Neural cell (in vitro differentiated cells): ENCODE measurements at regions not wholly inside any gene's neighbourhood (a gene's known extent, or its start where the extent isn't known, plus 50 kb on each side); places are given as distances from the start of the nearest gene placed in this dataset.

Source experiments
- H2AFZ ChIP-seq: fragments of 200-600, 300-800 bp; sonication (generic), shearing (Covaris generic); 2 replicates; pipeline ENCODE4 v1.6.0; 2014; ENCODE audit warnings: low read depth, mild to moderate bottlenecking, antibody characterized with exemption, low read length, moderate library complexity
- H3F3A ChIP-seq: fragments of 200-600 bp; shearing (Covaris generic); 2 replicates; pipeline ENCODE4 v1.6.1; 2016; ENCODE audit warnings: mild to moderate bottlenecking, moderate library complexity, mixed read lengths, antibody characterized with exemption, low read length; ENCODE audit not compliant: insufficient read depth, poor library complexity, severe bottlenecking
- H3K27ac ChIP-seq: fragments of 200-600, 300-800 bp; sonication (generic), shearing (Covaris generic); 2 replicates; pipeline ENCODE4 v1.5.1; 2014; ENCODE audit warnings: mild to moderate bottlenecking, low read length, moderate library complexity
- H3K27me3 ChIP-seq: fragments of 300-800, 200-600 bp; sonication (generic), shearing (Covaris generic); 2 replicates; pipeline ENCODE4 v1.6.0; 2014; ENCODE audit warnings: mild to moderate bottlenecking, low read depth, low read length, moderate library complexity; ENCODE audit not compliant: insufficient read depth
- H3K36me3 ChIP-seq: fragments of 300-800, 200-600 bp; sonication (generic), shearing (Covaris generic); 2 replicates; pipeline ENCODE4 v1.5.1; 2014; ENCODE audit warnings: mild to moderate bottlenecking, antibody characterized with exemption, low read length, moderate library complexity; ENCODE audit not compliant: insufficient read depth
- H3K4me2 ChIP-seq: fragments of 300-800, 200-600 bp; sonication (generic), shearing (Covaris generic); 2 replicates; pipeline ENCODE4 v1.6.0; 2014; ENCODE audit warnings: mild to moderate bottlenecking, low read length
- H3K4me3 ChIP-seq: fragments of 300-800, 200-600 bp; sonication (generic), shearing (Covaris generic); 2 replicates; pipeline ENCODE4 v1.5.1; 2014; ENCODE audit warnings: mild to moderate bottlenecking, low read length, moderate library complexity
- H3K79me2 ChIP-seq: fragments of 200-600 bp; shearing (Covaris generic); replicated peaks from 2 replicates; pipeline ENCODE4 v1.6.0; 2014; ENCODE audit warnings: mild to moderate bottlenecking, low read length, moderate library complexity; ENCODE audit not compliant: insufficient read depth
- H3K9ac ChIP-seq: fragments of 300-800, 200-600 bp; sonication (generic), shearing (Covaris generic); 2 replicates; pipeline ENCODE4 v1.6.1; 2016; ENCODE audit warnings: mild to moderate bottlenecking, low read length, mixed read lengths
- H3K9me2 ChIP-seq: fragments of 200-600 bp; shearing (Covaris generic); 2 replicates; pipeline ENCODE4 v1.6.1; 2016; ENCODE audit warnings: mild to moderate bottlenecking, low read length, mixed read lengths; ENCODE audit not compliant: insufficient read depth
- H3K9me3 ChIP-seq: fragments of 200-600, 300-800 bp; sonication (generic), shearing (Covaris generic); 2 replicates; pipeline ENCODE4 v1.6.1; 2016; ENCODE audit warnings: mild to moderate bottlenecking, mixed run types, low read length, moderate library complexity, mixed read lengths
- H4K20me1 ChIP-seq: fragments of 200-600 bp; shearing (Covaris generic); 2 replicates; pipeline ENCODE4 v1.6.1; 2016; ENCODE audit warnings: mild to moderate bottlenecking, mixed run types; ENCODE audit not compliant: insufficient read depth
- CTCF ChIP-seq: fragments of 450-650 bp; IDR thresholded peaks from 2 replicates; pipeline ENCODE4 v1.5.1; 2014; ENCODE audit warnings: antibody characterized with exemption, mild to moderate bottlenecking, moderate library complexity; ENCODE audit not compliant: poor library complexity, severe bottlenecking
- EP300 ChIP-seq: fragments of 450-650 bp; conservative IDR thresholded peaks from 2 replicates; pipeline ENCODE4 v1.6.1; 2014; ENCODE audit warnings: antibody characterized with exemption, mild to moderate bottlenecking, moderate library complexity; ENCODE audit not compliant: poor library complexity, severe bottlenecking
- EZH2 ChIP-seq: fragments of 200-600, 300-800 bp; shearing (Covaris generic), sonication (generic); IDR thresholded peaks from 2 replicates; pipeline ENCODE4 v1.6.1; 2014; ENCODE audit warnings: antibody characterized with exemption, low read length, borderline replicate concordance, mild to moderate bottlenecking; ENCODE audit not compliant: insufficient read depth, poor library complexity, severe bottlenecking
- MXI1 ChIP-seq: fragments of 450-650 bp; conservative IDR thresholded peaks from 2 replicates; pipeline ENCODE4 v1.6.1; 2014; ENCODE audit warnings: antibody characterized with exemption, mild to moderate bottlenecking; ENCODE audit not compliant: poor library complexity, severe bottlenecking
- POLR2AphosphoS5 ChIP-seq: IDR thresholded peaks from 2 replicates; pipeline ENCODE4 v1.6.1; 2012
- RAD21 ChIP-seq: fragments of 450-650 bp; conservative IDR thresholded peaks from 2 replicates; pipeline ENCODE4 v1.6.1; 2014; ENCODE audit warnings: antibody characterized with exemption, mild to moderate bottlenecking, moderate library complexity
- REST ChIP-seq: IDR thresholded peaks from 2 replicates; pipeline ENCODE4 v1.6.1; 2012; ENCODE audit warnings: borderline replicate concordance
- SMC3 ChIP-seq: fragments of 450-650 bp; conservative IDR thresholded peaks from 2 replicates; pipeline ENCODE4 v1.6.1; 2014; ENCODE audit warnings: antibody characterized with exemption, mild to moderate bottlenecking, moderate library complexity; ENCODE audit not compliant: poor library complexity
- TAF1 ChIP-seq: IDR thresholded peaks from 2 replicates; pipeline ENCODE4 v1.6.1; 2012; ENCODE audit warnings: low read depth

DNA sequence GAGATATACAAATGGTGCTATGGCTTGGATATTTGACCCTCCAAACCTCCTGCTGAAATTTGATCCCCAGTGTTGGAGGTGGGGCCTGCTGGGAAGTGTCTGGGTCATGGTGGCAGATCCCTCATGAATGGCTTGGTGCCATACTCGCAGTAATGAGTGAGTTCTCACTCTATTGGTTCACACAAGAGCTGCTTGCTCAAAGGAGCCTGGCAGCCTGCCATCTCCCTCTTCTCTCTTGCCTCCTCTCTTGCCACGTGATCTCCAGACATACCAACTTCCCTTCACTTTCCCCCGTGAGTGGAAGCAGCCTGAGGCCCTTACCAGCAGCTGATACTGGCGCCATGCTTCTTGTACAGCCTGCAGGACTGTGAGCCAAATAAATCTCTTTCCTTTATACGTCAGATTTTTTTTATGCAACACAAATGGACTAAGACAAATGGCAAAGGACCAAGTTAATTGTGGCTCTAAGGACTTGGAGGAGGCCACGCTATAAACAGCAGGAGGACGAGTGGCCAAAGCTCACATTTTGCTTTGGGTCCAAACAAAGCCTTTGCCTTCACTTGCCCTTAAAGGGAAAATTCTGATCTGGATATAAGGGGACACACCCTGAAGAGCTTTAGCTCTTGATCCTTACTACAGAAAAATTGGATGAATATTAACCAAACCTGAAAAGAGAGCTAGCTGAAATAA is 214.7 kb downstream of the SS18 start:
- Histone ChIP-seq H3F3A (no peaks in the 10 kb centered on the region), H3K4me2 (no peak overlapping the region), H3K79me2 (no peaks in the 10 kb centered on the region), H3K36me3 (no peaks in the 10 kb centered on the region), H3K9me3 (no peaks in the 10 kb centered on the region), H4K20me1 (no peaks in the 10 kb centered on the region), H3K4me3 (no peak overlapping the region), H3K27me3 (no peaks in the 10 kb centered on the region), H3K27ac (no peak overlapping the region), H3K9ac (no peak overlapping the region), H3K9me2 (no peaks in the 10 kb centered on the region), H2AFZ (no peak overlapping the region)
- TF ChIP-seq REST (no peak), TAF1 (no peak), RAD21 (no peak), SMC3 (no peak), EZH2 (no peak), CTCF (no peak), EP300 (no peak), POLR2AphosphoS5 (no peak), MXI1 (no peak)

- Histone ChIP-seq H3K79me2 (no peaks in the 10 kb centered on the region), H3F3A (no peaks in the 10 kb centered on the region), H3K9me2 (no peaks in the 10 kb centered on the region), H3K27me3 (no peaks in the 10 kb centered on the region), H3K4me2 (no peak overlapping the region), H4K20me1 (no peaks in the 10 kb centered on the region), H3K27ac (no peak overlapping the region), H3K36me3 (no peaks in the 10 kb centered on the region), H3K4me3 (no peak overlapping the region), H2AFZ (no peak overlapping the region), H3K9ac (no peak overlapping the region), H3K9me3 (no peaks in the 10 kb centered on the region)
- no peak for TF ChIP-seq REST
- no peak for TF ChIP-seq EP300
- TF ChIP-seq CTCF, result no peak
- TF ChIP-seq EZH2, result no peak
- no peak for TF ChIP-seq SMC3
- TF ChIP-seq TAF1, result no peak
- no peak for TF ChIP-seq MXI1
- TF ChIP-seq POLR2AphosphoS5, result no peak
- no peak for TF ChIP-seq RAD21
Measured at GRCh38 chr18:25873833-25874232, 216.6 kb downstream of the SS18 start.
